Ammon's horn (tissue), 1 donor: ENCODE measurements at regions not wholly inside any gene's neighbourhood (a gene's known extent, or its start where the extent isn't known, plus 50 kb on each side); places are given as distances from the start of the nearest gene placed in this dataset.
A peak's percentile ranks its signal among the peaks of the same experiment; 100 is the strongest.

Source experiments
- DNase-seq: peaks from one replicate; pipeline ENCODE4 v3.0.0-alpha.2; 2016; ENCODE audit warnings: low spot score

GRCh38 chr4:11182586-11183355 is 245.9 kb downstream of the HS3ST1 start:
- DNase-seq = no peak

- DNase-seq = no peak
Observed at GRCh38 chr4:11182031-11182430, 246.7 kb downstream of the HS3ST1 start.

GRCh38 chr4:11179796-11180195 is 248.9 kb downstream of the HS3ST1 start:
- no peak for DNase-seq

- DNase-seq = no peak
Observed at GRCh38 chr4:11178433-11178832, 250.3 kb downstream of the HS3ST1 start.

GRCh38 chr4:11175374-11175773 is 253.3 kb downstream of the HS3ST1 start:
- DNase-seq = no peak

GRCh38 chr4:11166606-11167005 is 262.1 kb downstream of the HS3ST1 start:
- no peak for DNase-seq

- no peak for DNase-seq
Observed at GRCh38 chr4:11166034-11166433, 262.7 kb downstream of the HS3ST1 start.

GRCh38 chr4:11165052-11165451 is 263.6 kb downstream of the HS3ST1 start:
- DNase-seq = no peak

- DNase-seq = no peak
Observed at GRCh38 chr4:11160288-11160687, 268.4 kb downstream of the HS3ST1 start.

GRCh38 chr4:11158971-11159370 is 269.7 kb downstream of the HS3ST1 start:
- DNase-seq = peak; percentile 3

- DNase-seq = no peak
Observed at GRCh38 chr4:11155208-11155867, 273.4 kb downstream of the HS3ST1 start.

- DNase-seq = no peak
Observed at GRCh38 chr4:11153171-11153750, 275.4 kb downstream of the HS3ST1 start.

GRCh38 chr4:11152684-11153083 is 276.0 kb downstream of the HS3ST1 start:
- no peak for DNase-seq

GRCh38 chr4:11151500-11151899 is 277.2 kb downstream of the HS3ST1 start:
- DNase-seq = no peak

- DNase-seq = no peak
Observed at GRCh38 chr4:11149612-11150259, 279.0 kb downstream of the HS3ST1 start.

GRCh38 chr4:11139871-11140270 is 288.8 kb downstream of the HS3ST1 start:
- no peak for DNase-seq

- no peak for DNase-seq
Observed at GRCh38 chr4:11138964-11139363, 289.7 kb downstream of the HS3ST1 start.

GRCh38 chr4:11134705-11135104 is 294.0 kb downstream of the HS3ST1 start:
- no peak for DNase-seq

GRCh38 chr4:11133868-11134267 is 294.8 kb downstream of the HS3ST1 start:
- DNase-seq = no peak

- DNase-seq = no peak
Observed at GRCh38 chr4:11132478-11132877, 296.2 kb downstream of the HS3ST1 start.

GRCh38 chr4:11131491-11131890 is 297.2 kb downstream of the HS3ST1 start:
- no peak for DNase-seq

GRCh38 chr4:11130195-11130970 is 298.3 kb downstream of the HS3ST1 start:
- DNase-seq = peak; percentile 6
